ENCODE measurements at regions not wholly inside any gene's neighbourhood (a gene's known extent, or its start where the extent isn't known, plus 50 kb on each side); places are given as distances from the start of the nearest gene placed in this dataset.
"Not testable (repeated sequence)": the region's sequence is repeated elsewhere in the genome, so short reads cannot be mapped to it uniquely, and the experiment has no call there.

GRCh38 chr10:71094712-71095390 is 117.5 kb upstream of the UNC5B start:
- peaks cover 3% of the 10 kb centered on the region for H3K4me1 ChIP-seq (ENCODE audit: insufficient read depth, poor library complexity, severe bottlenecking)
- ATAC-seq (ENCODE audit: low read depth) = no peak
- DNase-seq (ENCODE audit: low spot score) = no peak
- no peak for TF ChIP-seq CTCF (IDR thresholded peaks at IDR 0.05; ENCODE audit: poor library complexity, severe bottlenecking)
- no peak overlapping the region for H3K4me3 ChIP-seq (ENCODE audit: severe bottlenecking)
- peaks cover 3% of the 10 kb centered on the region for H3K27me3 ChIP-seq (ENCODE audit: insufficient read depth, poor library complexity, severe bottlenecking)
- no peaks in the 10 kb centered on the region for H3K9me3 ChIP-seq (ENCODE audit: severe bottlenecking)
- no peak overlapping the region for H3K27ac ChIP-seq (ENCODE audit: poor library complexity, severe bottlenecking)
- no peaks in the 10 kb centered on the region for H3K36me3 ChIP-seq (ENCODE audit: low read depth)

DNA sequence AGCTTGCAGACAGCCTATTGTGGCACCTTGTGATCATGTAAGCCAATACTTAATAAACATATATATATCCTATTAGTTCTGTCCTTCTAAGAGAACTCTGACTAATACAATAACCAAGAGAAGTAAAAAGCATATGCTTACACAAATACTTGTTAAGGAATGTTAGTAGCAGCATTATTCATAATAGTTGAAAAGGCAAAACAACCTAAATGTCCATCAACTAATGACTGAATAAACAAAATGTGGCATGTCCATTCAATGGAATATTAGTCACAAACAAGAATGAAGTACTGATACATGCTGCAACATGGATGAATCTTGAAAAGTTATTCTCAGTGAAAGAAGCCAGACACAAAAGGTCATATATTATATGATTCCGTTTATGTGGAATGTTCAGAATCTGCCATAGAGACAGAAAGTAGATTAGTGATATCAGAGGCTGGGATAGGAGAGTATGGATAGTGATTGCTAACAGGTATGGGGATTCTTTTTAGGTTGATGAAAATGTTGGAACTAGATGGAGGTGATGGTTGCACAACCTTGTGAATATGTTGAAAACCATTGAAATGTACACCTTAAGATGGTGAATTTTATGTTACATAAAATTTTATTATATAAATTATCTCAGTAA is 112.5 kb upstream of the UNC5B start:
- Histone ChIP-seq H3K27me3 (ENCODE audit: insufficient read depth, poor library complexity, severe bottlenecking) (peaks cover 3% of the 10 kb centered on the region), H3K27ac (ENCODE audit: poor library complexity, severe bottlenecking) (peak overlapping the region; percentile 39), H3K4me3 (ENCODE audit: severe bottlenecking) (no peak overlapping the region), H3K36me3 (ENCODE audit: low read depth) (no peaks in the 10 kb centered on the region), H3K9me3 (ENCODE audit: severe bottlenecking) (no peaks in the 10 kb centered on the region), H3K4me1 (ENCODE audit: insufficient read depth, poor library complexity, severe bottlenecking) (peaks cover 3% of the 10 kb centered on the region)
- ATAC-seq (ENCODE audit: low read depth) = peak; percentile 80
- no peak for DNase-seq (ENCODE audit: low spot score)
- no peak for TF ChIP-seq CTCF (IDR thresholded peaks at IDR 0.05; ENCODE audit: poor library complexity, severe bottlenecking)

DNA sequence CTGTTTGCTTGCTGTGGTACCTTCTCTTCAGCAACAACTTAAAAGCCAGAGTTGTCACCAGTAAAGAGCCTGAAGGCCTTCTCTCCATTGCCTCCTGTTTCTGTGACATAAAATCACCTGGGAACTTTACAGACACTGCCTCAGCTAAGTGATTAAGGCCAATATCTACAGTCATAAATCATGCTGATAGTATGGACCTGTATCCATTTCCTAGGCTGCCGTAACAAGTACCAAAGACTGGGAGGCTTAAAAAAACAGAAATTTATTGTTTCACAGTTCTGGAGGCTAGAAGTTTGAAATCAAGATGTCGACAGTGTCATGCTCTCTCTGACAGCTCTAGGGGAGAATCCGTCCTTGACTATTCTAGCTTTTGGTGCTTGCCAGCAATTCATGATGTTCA is 108.4 kb upstream of the UNC5B start:
- DNase-seq (ENCODE audit: low spot score) (no peak), ATAC-seq (ENCODE audit: low read depth) (no peak)
- Histone ChIP-seq H3K36me3 (ENCODE audit: low read depth) (no peaks in the 10 kb centered on the region), H3K4me3 (ENCODE audit: severe bottlenecking) (no peak overlapping the region), H3K27me3 (ENCODE audit: insufficient read depth, poor library complexity, severe bottlenecking) (no peaks in the 10 kb centered on the region), H3K27ac (ENCODE audit: poor library complexity, severe bottlenecking) (no peak overlapping the region), H3K4me1 (ENCODE audit: insufficient read depth, poor library complexity, severe bottlenecking) (peaks cover 3% of the 10 kb centered on the region), H3K9me3 (ENCODE audit: severe bottlenecking) (no peaks in the 10 kb centered on the region)
- no peak for TF ChIP-seq CTCF (IDR thresholded peaks at IDR 0.05; ENCODE audit: poor library complexity, severe bottlenecking)

DNA sequence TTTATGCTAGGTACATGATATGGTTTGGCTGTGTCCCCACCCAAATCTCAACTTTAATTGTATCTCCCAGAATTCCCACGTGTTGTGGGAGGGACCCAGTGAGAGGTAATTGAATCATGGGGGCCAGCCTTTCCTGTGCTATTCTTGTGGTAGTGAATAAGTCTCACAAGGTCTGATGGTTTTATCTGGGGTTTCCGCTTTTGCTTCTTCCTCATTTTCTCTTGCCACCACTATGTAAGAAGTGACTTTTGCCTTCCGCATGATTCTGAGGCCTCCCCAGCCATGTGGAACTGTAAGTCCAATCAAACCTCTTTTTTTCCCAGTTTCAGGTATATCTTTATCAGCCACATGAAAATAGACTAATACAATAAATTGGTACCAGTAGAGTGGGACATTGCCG is 106.2 kb upstream of the UNC5B start:
- not testable (repeated sequence) for H3K27ac ChIP-seq (ENCODE audit: poor library complexity, severe bottlenecking); H3K9me3 ChIP-seq (ENCODE audit: severe bottlenecking); ATAC-seq (ENCODE audit: low read depth); H3K27me3 ChIP-seq (ENCODE audit: insufficient read depth, poor library complexity, severe bottlenecking); H3K4me3 ChIP-seq (ENCODE audit: severe bottlenecking); DNase-seq (ENCODE audit: low spot score); H3K36me3 ChIP-seq (ENCODE audit: low read depth); H3K4me1 ChIP-seq (ENCODE audit: insufficient read depth, poor library complexity, severe bottlenecking)

- H3K4me3 ChIP-seq (ENCODE audit: severe bottlenecking); H3K9me3 ChIP-seq (ENCODE audit: severe bottlenecking); H3K27me3 ChIP-seq (ENCODE audit: insufficient read depth, poor library complexity, severe bottlenecking); DNase-seq (ENCODE audit: low spot score); H3K36me3 ChIP-seq (ENCODE audit: low read depth); ATAC-seq (ENCODE audit: low read depth); H3K27ac ChIP-seq (ENCODE audit: poor library complexity, severe bottlenecking); H3K4me1 ChIP-seq (ENCODE audit: insufficient read depth, poor library complexity, severe bottlenecking): not testable (repeated sequence)
Observed at GRCh38 chr10:71107117-71107516, 105.3 kb upstream of the UNC5B start.

GRCh38 chr10:71108042-71108441 is 104.3 kb upstream of the UNC5B start:
- ATAC-seq (ENCODE audit: low read depth); H3K27me3 ChIP-seq (ENCODE audit: insufficient read depth, poor library complexity, severe bottlenecking): not testable (repeated sequence)

More at GRCh38 chr10:71108042-71108441, 104.3 kb upstream of the UNC5B start:
- not testable (repeated sequence) for H3K4me1 ChIP-seq (ENCODE audit: insufficient read depth, poor library complexity, severe bottlenecking); H3K4me3 ChIP-seq (ENCODE audit: severe bottlenecking); H3K36me3 ChIP-seq (ENCODE audit: low read depth); DNase-seq (ENCODE audit: low spot score); H3K9me3 ChIP-seq (ENCODE audit: severe bottlenecking); H3K27ac ChIP-seq (ENCODE audit: poor library complexity, severe bottlenecking)

All from RWPE2 (cell line).